Right lobe of liver (tissue), 4 donors: ENCODE measurements at regions not wholly inside any gene's neighbourhood (a gene's known extent, or its start where the extent isn't known, plus 50 kb on each side); places are given as distances from the start of the nearest gene placed in this dataset.

Source experiments
- POLR2A ChIP-seq: fragments of 450-650 bp; IDR thresholded peaks from one replicate; pipeline ENCODE4 v1.6.1; 2017; ENCODE audit warnings: antibody characterized with exemption, mild to moderate bottlenecking
- TF ChIP-seq, protein P1 (sequence below), 4 donors: fragments of 200-600 bp in 3 of 4; fragments of 450-650 bp in 1 of 4; IDR thresholded peaks; one replicate each; pipeline versions ENCODE4 v1.5.1 to v1.8.0; 2016 to 2022; ENCODE audit warnings: antibody characterized with exemption in 4 of 4, mild to moderate bottlenecking in 2 of 4
- donor health status: DM: no; HTN: no; CAD: no.
- donor health status: DM: no; HTN: no; CAD: no.
- donor health status: DM: no; HTN: yes; CAD: no.

DNA sequence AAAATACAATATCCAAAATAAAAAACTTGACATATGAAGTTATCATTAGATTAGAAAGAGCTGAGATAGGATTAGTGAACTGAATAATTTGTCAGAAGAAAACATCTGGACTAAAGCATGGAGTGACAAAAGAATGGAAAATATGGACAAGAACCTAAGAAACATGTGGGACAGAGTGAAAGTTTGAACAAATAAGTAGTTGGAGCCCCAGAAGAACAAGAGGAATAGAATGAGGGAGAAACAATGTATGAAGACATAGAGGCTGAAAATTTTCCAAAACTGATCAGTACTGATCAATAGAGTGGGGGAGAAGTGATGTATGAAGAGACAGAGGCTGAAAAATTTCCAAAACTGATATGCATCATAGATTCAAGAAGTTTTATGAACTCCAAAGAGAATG lies 170.6 kb upstream of the CRY1 start:
- no peak for TF ChIP-seq POLR2A
- TF ChIP-seq, protein P1, sequence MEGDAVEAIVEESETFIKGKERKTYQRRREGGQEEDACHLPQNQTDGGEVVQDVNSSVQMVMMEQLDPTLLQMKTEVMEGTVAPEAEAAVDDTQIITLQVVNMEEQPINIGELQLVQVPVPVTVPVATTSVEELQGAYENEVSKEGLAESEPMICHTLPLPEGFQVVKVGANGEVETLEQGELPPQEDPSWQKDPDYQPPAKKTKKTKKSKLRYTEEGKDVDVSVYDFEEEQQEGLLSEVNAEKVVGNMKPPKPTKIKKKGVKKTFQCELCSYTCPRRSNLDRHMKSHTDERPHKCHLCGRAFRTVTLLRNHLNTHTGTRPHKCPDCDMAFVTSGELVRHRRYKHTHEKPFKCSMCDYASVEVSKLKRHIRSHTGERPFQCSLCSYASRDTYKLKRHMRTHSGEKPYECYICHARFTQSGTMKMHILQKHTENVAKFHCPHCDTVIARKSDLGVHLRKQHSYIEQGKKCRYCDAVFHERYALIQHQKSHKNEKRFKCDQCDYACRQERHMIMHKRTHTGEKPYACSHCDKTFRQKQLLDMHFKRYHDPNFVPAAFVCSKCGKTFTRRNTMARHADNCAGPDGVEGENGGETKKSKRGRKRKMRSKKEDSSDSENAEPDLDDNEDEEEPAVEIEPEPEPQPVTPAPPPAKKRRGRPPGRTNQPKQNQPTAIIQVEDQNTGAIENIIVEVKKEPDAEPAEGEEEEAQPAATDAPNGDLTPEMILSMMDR (IDR thresholded peaks at IDR 0.05): no peak
